ENCODE measurements at regions not wholly inside any gene's neighbourhood (a gene's known extent, or its start where the extent isn't known, plus 50 kb on each side); places are given as distances from the start of the nearest gene placed in this dataset.

DNA sequence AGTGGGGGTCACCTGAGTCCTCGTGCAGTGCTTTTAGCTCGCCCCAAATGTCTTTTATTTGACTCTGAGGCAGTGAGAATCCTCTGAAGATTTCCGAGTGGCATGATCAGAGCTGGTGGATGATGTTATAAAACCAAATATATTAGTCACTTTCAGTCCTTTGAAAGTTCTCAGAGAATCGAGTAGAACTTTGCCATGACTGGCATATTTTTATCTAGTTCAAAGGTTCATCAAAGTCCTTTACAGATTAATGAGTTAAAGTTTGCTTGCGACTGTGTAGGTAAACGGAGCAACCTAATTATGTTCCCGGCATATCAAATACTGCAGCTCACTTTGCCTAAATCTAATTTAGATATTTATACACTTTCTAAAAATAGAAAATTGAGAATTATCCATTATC, 498.5 kb upstream of the NOX3 start:
- Mint-ChIP-seq H3K27ac (no peak overlapping the region), H3K9me3 (ENCODE audit: low read depth) (peaks cover 2% of the 10 kb centered on the region), H3K4me3 (no peak overlapping the region), H3K4me1 (no peaks in the 10 kb centered on the region), H3K36me3 (no peaks in the 10 kb centered on the region), H3K27me3 (no peaks in the 10 kb centered on the region)
- CTCF ChIA-PET, result no interaction called here
- ATAC-seq (no peak), DNase-seq (no peak)

DNA sequence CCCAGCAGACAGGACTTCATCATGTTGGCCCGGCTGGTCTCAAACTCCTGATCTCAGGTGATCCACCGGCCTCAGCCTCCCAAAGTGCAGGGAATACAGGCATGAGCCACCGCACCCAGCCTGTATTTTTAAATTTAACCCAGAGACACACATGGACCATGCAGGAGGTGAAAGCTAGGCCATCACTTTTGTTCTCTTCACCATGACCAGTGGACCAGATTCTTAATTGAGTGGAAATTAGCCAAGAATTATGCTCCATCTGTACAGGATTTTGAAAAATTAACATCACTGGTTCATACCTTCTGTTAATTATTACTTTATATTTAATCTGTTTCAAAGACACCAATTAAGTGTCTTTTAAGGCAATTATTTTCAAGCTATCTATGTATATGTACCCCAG, 493.6 kb upstream of the NOX3 start:
- Mint-ChIP-seq H3K4me1 (no peaks in the 10 kb centered on the region), H3K27me3 (no peaks in the 10 kb centered on the region), H3K36me3 (no peaks in the 10 kb centered on the region), H3K4me3 (no peak overlapping the region), H3K9me3 (ENCODE audit: low read depth) (peaks cover 5% of the 10 kb centered on the region), H3K27ac (no peak overlapping the region)
- ATAC-seq (no peak), DNase-seq (no peak)
- CTCF ChIA-PET, result no interaction called here

DNA sequence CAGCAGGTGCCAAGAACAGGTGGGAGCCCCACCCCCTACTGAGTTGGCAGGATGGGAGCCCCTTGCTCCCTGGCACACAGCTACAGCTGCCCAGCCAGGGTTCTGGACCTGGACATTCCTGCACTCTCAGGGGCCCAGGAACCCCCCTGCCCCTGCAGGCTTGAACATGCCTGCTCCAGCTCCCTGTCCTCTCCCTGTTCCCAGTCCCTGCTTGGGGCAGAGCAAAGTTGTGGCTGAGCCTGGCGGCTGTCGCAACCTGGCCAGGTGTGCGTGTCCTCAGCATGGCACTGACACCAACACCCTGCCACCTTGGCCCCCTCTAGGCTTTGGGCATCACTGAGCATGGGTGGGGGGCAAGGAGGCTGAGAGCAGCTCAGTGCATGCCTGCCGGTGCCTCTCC, 491.2 kb upstream of the NOX3 start:
- no peaks in the 10 kb centered on the region for H3K27me3 Mint-ChIP-seq
- DNase-seq (no peak), ATAC-seq (no peak)
- CTCF ChIA-PET, result no interaction called here
- no peaks in the 10 kb centered on the region for H3K4me1 Mint-ChIP-seq
- no peak overlapping the region for H3K4me3 Mint-ChIP-seq
- peaks cover 5% of the 10 kb centered on the region for H3K9me3 Mint-ChIP-seq (ENCODE audit: low read depth)
- H3K27ac Mint-ChIP-seq, result no peak overlapping the region
- H3K36me3 Mint-ChIP-seq, result no peaks in the 10 kb centered on the region

DNA sequence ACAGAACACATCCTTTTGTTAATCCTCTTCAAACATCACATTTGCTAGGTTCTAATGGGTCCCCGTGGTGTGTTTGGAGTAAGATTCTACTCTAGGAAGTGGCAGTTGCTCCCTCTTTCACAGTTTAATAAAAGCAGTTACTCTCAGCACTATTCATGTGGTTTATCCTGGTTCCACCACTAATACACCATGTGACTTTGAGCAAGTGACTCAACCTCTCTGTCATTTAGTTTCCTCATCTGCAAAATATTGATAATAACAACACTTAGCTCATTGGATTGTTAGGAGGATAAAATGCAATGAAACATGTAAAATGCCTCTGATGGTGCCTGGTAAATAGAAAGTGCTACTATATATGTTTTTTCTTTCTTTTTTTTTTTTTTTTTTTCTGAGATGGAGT, 488.0 kb upstream of the NOX3 start:
- no peaks in the 10 kb centered on the region for H3K4me1 Mint-ChIP-seq
- no peaks in the 10 kb centered on the region for H3K27me3 Mint-ChIP-seq
- ATAC-seq, result no peak
- no peaks in the 10 kb centered on the region for H3K36me3 Mint-ChIP-seq
- H3K27ac Mint-ChIP-seq, result no peak overlapping the region
- CTCF ChIA-PET, result interaction anchor here (0.7 kb wide), 1 partner anchor 306 kb away, joined by 3 read pairs; no protein-coding TSS in a partner anchor
- no peak for DNase-seq
- peaks cover 5% of the 10 kb centered on the region for H3K9me3 Mint-ChIP-seq (ENCODE audit: low read depth)
- H3K4me3 Mint-ChIP-seq, result no peak overlapping the region

DNA sequence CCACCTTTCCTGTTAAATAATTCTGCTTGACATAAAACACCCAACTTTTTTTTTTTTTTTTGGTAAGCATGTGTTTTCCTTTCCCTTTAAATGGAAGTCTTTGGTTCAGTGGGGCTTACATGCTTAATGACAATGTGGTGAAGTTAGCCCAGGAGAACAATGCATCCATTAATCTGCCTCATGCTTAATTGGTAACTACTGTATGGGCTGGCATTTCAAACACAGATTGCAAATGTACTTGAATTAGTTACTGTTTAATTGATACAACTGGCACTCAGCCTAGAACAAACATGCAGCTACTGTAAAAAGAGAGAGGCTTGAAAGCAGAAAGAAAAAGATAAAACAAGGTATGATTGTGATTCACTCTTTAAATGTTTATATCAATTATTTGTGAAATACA, 483.6 kb upstream of the NOX3 start:
- Mint-ChIP-seq H3K4me1 (no peaks in the 10 kb centered on the region), H3K27ac (no peak overlapping the region), H3K27me3 (no peaks in the 10 kb centered on the region), H3K9me3 (ENCODE audit: low read depth) (peaks cover 2% of the 10 kb centered on the region), H3K36me3 (no peaks in the 10 kb centered on the region), H3K4me3 (no peak overlapping the region)
- ATAC-seq, result no peak
- CTCF ChIA-PET, result no interaction called here
- DNase-seq, result no peak

DNA sequence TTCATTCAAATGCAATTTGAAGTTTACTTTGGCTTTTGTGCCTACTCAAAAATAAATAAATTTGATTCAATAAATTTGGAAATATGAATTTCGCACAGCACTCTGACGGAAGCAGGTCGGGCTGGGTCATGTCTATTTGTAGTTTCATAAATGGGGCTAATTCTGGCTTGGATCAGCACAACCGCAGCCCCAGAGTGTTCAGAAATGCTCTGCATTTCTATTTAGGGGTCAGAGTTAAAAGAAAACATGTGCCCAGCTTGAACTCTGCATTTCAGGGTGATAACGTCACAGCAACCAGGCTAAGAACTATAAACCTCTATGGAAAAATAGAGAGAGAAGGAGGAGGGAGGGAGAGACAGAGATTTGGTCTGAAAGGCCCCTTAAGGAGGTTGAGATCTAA, 480.9 kb upstream of the NOX3 start:
- DNase-seq (no peak), ATAC-seq (no peak)
- Mint-ChIP-seq H3K36me3 (no peaks in the 10 kb centered on the region), H3K4me1 (no peaks in the 10 kb centered on the region), H3K27ac (no peak overlapping the region), H3K27me3 (no peaks in the 10 kb centered on the region), H3K9me3 (ENCODE audit: low read depth) (peaks cover 2% of the 10 kb centered on the region), H3K4me3 (no peak overlapping the region)
- CTCF ChIA-PET, result no interaction called here

DNA sequence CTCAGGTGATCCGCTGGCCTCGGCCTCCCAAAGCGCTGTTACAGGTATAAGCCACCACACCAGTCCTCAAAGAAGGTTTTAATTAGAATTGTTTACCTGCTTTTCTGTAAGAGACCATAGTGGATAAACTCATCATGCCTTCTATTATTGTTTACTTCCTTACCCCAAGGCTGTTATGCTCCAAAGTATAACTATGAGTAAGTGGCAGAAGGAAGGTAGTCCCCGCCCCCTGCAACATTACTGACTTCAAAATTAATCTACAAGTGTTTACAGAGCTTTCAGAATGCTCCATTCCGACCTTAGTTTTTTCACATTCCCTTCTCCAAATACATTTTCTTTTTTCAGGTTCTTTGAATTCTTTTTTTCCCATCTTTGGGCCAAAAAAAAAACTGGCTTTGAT, 480.5 kb upstream of the NOX3 start:
- H3K9me3 Mint-ChIP-seq (ENCODE audit: low read depth), result peaks cover 3% of the 10 kb centered on the region
- no peaks in the 10 kb centered on the region for H3K27me3 Mint-ChIP-seq
- no peak for ATAC-seq
- no peak overlapping the region for H3K4me3 Mint-ChIP-seq
- CTCF ChIA-PET, result no interaction called here
- no peak for DNase-seq
- H3K36me3 Mint-ChIP-seq, result no peaks in the 10 kb centered on the region
- no peak overlapping the region for H3K27ac Mint-ChIP-seq
- H3K4me1 Mint-ChIP-seq, result no peaks in the 10 kb centered on the region

DNA sequence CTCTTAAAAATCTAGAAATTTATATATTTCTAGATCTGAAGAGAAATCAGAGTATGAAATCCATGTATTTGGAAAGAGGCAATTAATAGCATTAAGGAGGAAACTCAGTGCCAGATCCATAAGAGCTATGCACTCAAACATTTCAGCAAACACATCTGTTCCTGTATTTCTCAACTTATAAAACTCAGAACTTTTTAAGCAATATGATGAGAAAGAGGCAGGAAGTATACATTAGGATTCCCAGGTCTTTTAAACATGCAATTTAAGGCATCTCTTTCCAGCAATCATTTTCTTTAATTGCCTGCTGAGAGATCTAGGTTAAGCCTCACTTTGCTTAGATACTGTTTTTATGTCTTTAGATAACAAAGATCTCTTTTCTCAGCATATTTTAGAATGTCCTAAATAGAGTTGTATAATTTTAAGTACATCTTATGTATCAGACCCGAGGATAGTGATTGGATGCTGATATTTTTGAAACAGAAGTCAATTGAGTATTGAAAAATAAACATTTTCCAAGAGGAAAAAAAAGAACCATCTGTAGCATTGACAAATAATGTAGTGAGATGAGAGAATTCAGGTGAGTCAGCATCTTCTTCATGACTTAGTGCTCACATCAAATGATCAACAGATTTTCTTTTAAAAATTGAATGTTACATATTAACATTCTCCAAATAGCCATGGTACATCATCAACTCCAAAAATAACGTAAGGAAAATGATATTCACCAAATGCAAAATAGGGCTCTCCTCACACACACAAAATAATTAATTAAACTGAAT, 461.4 kb upstream of the NOX3 start:
- no peaks in the 10 kb centered on the region for H3K27me3 Mint-ChIP-seq

DNA sequence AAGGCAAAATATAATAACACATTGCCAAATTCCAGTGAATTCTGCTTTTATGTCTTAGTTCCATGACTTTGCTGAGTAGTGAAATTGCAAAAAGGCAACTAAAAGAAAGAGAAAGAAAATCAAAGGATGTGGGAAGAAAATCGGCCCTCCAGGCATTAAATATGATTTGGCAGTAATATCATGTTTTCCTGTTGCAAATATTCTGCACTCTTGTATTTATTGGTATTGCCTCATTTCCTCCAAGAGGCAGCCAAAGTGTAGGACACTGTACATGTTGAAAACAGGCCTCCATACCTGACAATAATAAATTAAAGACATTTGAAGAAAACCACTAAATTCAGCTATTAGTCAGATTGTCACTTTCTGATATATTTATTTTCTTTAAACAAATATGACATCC, 460.0 kb upstream of the NOX3 start:
- no peaks in the 10 kb centered on the region for H3K36me3 Mint-ChIP-seq

More for the DNA sequence above, 461.4 kb upstream of the NOX3 start:
- CTCF ChIA-PET, result no interaction called here
- Mint-ChIP-seq H3K9me3 (ENCODE audit: low read depth) (no peaks in the 10 kb centered on the region), H3K4me3 (no peak overlapping the region), H3K4me1 (no peaks in the 10 kb centered on the region), H3K27ac (no peak overlapping the region), H3K36me3 (no peaks in the 10 kb centered on the region)
- no peak for DNase-seq
- ATAC-seq, result no peak

DNA sequence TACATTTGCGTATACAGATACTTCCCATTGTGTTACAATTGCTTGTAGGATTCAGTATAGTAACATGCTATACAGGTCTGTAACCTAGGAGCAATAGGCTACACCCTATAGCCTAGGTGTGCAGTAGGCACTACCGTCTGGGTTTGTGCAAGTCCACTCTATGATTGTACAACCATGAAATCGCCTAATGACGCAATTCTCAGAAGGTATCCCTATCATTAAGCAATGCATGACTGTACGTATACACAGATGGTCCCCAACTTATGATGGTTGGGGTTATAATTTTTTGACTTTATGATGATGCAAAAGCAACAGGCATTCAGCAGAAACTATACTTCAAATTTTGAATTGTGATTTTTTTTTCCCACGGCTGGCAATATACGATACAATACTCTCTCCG, 458.2 kb upstream of the NOX3 start:
- Mint-ChIP-seq H3K4me1 (no peaks in the 10 kb centered on the region), H3K9me3 (ENCODE audit: low read depth) (peaks cover 2% of the 10 kb centered on the region), H3K27ac (no peak overlapping the region), H3K27me3 (no peaks in the 10 kb centered on the region), H3K36me3 (no peaks in the 10 kb centered on the region), H3K4me3 (no peak overlapping the region)
- ATAC-seq (no peak), DNase-seq (no peak)
- CTCF ChIA-PET, result no interaction called here

More for the DNA sequence above, 460.0 kb upstream of the NOX3 start:
- ATAC-seq (no peak), DNase-seq (no peak)
- no peak overlapping the region for H3K4me3 Mint-ChIP-seq
- CTCF ChIA-PET, result no interaction called here
- H3K9me3 Mint-ChIP-seq (ENCODE audit: low read depth), result peaks cover 2% of the 10 kb centered on the region
- no peaks in the 10 kb centered on the region for H3K27me3 Mint-ChIP-seq
- H3K4me1 Mint-ChIP-seq, result no peaks in the 10 kb centered on the region
- no peak overlapping the region for H3K27ac Mint-ChIP-seq

DNA sequence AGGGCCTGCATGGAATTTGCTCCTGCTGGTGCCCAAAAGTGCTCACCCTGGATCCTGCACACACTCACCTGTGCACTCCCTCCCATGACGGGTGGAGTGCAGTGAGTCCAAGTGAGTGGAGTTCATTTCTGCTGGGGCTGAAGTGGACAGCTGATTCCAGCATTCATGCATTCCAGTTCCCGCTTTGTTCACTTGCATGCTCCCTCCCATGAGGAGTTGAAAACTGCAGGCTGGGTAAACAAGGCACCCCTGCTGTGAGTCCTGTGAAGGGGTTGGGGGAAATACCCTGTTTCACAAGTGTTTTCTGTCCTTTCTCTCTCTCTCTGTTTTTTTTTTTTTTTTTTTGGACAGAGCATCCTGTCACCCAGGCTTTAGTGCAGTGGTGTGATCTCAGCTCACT, 454.1 kb upstream of the NOX3 start:
- no peaks in the 10 kb centered on the region for H3K27me3 Mint-ChIP-seq
- no peaks in the 10 kb centered on the region for H3K36me3 Mint-ChIP-seq
- H3K4me3 Mint-ChIP-seq, result no peak overlapping the region
- no peak overlapping the region for H3K27ac Mint-ChIP-seq
- H3K4me1 Mint-ChIP-seq, result no peaks in the 10 kb centered on the region
- peaks cover 4% of the 10 kb centered on the region for H3K9me3 Mint-ChIP-seq (ENCODE audit: low read depth)
- ATAC-seq, result no peak
- DNase-seq, result no peak
- CTCF ChIA-PET, result no interaction called here

DNA sequence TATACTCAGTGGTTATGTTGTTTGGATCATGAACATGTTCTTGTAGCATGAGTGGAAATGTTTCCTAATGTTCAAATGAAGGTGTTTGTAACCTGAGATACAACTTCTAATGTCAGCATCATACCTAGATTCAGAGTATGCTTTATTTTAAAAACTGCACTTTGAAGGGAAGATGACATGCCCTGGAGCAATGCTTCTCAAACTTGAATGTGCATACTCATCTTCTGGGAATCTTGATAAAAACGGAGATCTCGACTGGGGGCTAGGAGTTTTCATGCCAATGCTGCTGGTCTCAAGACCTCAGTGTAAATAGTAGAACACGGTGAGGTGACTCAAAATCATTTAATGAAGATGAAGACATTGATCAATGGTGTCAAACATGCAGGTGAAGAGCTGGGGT, 440.0 kb upstream of the NOX3 start:
- Mint-ChIP-seq H3K4me3 (no peak overlapping the region), H3K4me1 (no peaks in the 10 kb centered on the region), H3K27me3 (no peaks in the 10 kb centered on the region), H3K27ac (no peak overlapping the region), H3K9me3 (ENCODE audit: low read depth) (peaks cover 3% of the 10 kb centered on the region), H3K36me3 (no peaks in the 10 kb centered on the region)
- DNase-seq, result no peak
- no peak for ATAC-seq
- CTCF ChIA-PET, result no interaction called here

DNA sequence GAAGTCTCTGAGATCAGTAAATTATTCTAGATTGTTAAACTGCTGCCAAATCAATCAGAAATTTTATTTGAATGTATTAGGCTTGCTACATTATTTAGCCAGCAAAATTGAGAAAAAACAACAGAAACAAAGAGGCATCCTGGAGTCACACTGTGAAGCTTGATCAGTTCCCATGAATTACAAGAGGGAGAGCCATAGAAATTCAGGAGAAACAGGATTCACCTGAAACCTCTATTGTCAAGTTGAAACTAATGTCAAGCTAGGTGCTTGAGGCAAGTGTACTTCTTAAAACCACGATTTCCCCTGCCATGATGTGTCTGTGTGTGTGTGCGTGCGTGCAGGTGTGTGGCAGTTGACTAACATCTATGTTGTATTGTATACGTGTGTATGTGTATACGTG, 439.1 kb upstream of the NOX3 start:
- DNase-seq (no peak), ATAC-seq (no peak)
- no peak overlapping the region for H3K27ac Mint-ChIP-seq
- H3K4me3 Mint-ChIP-seq, result no peak overlapping the region
- no peaks in the 10 kb centered on the region for H3K36me3 Mint-ChIP-seq
- no peaks in the 10 kb centered on the region for H3K27me3 Mint-ChIP-seq
- CTCF ChIA-PET, result no interaction called here
- H3K4me1 Mint-ChIP-seq, result no peaks in the 10 kb centered on the region
- H3K9me3 Mint-ChIP-seq (ENCODE audit: low read depth), result peaks cover 3% of the 10 kb centered on the region

DNA sequence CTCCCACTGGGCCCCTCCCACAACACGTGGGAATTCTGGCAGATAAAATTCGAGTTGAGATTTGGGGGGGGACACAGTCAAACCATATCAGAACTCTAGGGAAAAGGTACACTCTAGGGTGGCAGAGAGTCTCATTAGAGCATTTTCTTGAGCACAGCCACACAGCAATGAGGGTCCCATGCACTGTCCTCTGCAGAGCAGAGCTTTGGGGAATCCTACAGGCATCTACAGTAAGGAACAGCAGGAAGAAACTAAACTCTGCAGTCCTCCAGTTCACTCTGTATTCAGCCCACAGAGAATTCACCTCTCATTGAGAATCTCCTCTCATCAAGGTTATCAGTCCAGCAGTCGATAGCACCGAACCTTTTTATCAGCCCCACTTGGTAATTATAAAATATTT, 438.6 kb upstream of the NOX3 start:
- no peak for ATAC-seq

DNA sequence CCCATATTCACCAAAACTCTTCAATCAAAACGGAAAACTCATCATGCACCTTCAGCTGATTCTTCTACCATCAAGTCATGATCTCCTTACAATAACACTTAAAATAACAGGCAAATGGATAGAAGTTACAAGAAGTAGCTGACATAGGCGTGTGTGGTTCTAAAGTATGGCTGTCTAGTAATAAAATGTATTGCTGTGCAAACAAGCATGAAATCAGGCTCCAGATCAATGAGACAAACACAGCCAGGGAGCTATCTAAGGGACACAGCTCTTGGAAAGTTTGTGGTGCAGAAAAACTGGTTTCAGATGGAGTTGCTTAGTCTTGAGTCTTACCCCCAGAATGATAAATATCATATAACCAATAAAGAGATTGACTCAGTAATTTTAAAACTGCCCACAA, 434.8 kb upstream of the NOX3 start:
- Mint-ChIP-seq H3K9me3 (ENCODE audit: low read depth) (no peaks in the 10 kb centered on the region), H3K36me3 (no peaks in the 10 kb centered on the region), H3K4me1 (no peaks in the 10 kb centered on the region), H3K4me3 (no peak overlapping the region), H3K27ac (no peak overlapping the region), H3K27me3 (no peaks in the 10 kb centered on the region)
- CTCF ChIA-PET, result no interaction called here
- DNase-seq, result no peak
- ATAC-seq, result no peak

More for the DNA sequence above, 438.6 kb upstream of the NOX3 start:
- no peaks in the 10 kb centered on the region for H3K27me3 Mint-ChIP-seq
- CTCF ChIA-PET, result no interaction called here
- H3K27ac Mint-ChIP-seq, result no peak overlapping the region
- H3K4me1 Mint-ChIP-seq, result no peaks in the 10 kb centered on the region
- peaks cover 3% of the 10 kb centered on the region for H3K9me3 Mint-ChIP-seq (ENCODE audit: low read depth)
- H3K4me3 Mint-ChIP-seq, result no peak overlapping the region
- no peaks in the 10 kb centered on the region for H3K36me3 Mint-ChIP-seq
- DNase-seq, result no peak

Data from activated CD8-positive, alpha-beta memory T cell treated with anti-CD3 and anti-CD28 coated beads, Interleukin-2, amount 10 ng/mL, durations not matched to agents 7 days and 5 days (primary cell).